A549 (cell line): ENCODE measurements at regions not wholly inside any gene's neighbourhood (a gene's known extent, or its start where the extent isn't known, plus 50 kb on each side); places are given as distances from the start of the nearest gene placed in this dataset.

ENCODE experiments used
- ATOH8 ChIP-seq: fragments of 250-450 bp; sonication (Bioruptor Pico); IDR thresholded peaks from 2 replicates; pipeline ENCODE4 v1.5.0; 2020; ENCODE audit warnings: low read depth, mild to moderate bottlenecking, moderate library complexity
- CEBPB ChIP-seq, 2 experiments: fragments of >200 bp in 1 of 2; sonication (Bioruptor Twin) in 1 of 2; formaldehyde crosslinking in 1 of 2; IDR thresholded peaks; 2 replicates each; pipeline ENCODE4 v1.6.1; 2012 to 2016
- CHD2 ChIP-seq: fragments of 150-350 bp; IDR thresholded peaks from 2 replicates; pipeline ENCODE4 v1.6.1; 2014; ENCODE audit warnings: low read length; ENCODE audit not compliant: partially characterized antibody
- CTCF ChIP-seq: fragments of >200 bp; sonication (Bioruptor Twin); formaldehyde crosslinking; IDR thresholded peaks from 3 replicates; pipeline ENCODE4 v1.5.1; 2016
- JUN ChIP-seq, 2 experiments: fragments of >200 bp; sonication (Bioruptor Twin); formaldehyde crosslinking; IDR thresholded peaks; 2 replicates in 1 of 2; 3 replicates in 1 of 2; pipeline ENCODE4 v1.6.1; 2016 to 2017
- KDM1A ChIP-seq: fragments of 200-600 bp; sonication (generic); IDR thresholded peaks from 2 replicates; pipeline ENCODE4 v1.6.1; 2016; ENCODE audit warnings: low read depth, mild to moderate bottlenecking
- NR3C1 ChIP-seq: fragments of >200 bp; sonication (Bioruptor Twin); formaldehyde crosslinking; IDR thresholded peaks from 3 replicates; pipeline ENCODE4 v1.6.1; 2017
- POLR2A ChIP-seq: IDR thresholded peaks from 2 replicates; pipeline ENCODE4 v1.6.1; 2012; ENCODE audit warnings: mild to moderate bottlenecking, low read length
- RARB ChIP-seq: fragments of 250-450 bp; sonication (Bioruptor Pico); IDR thresholded peaks from 2 replicates; pipeline ENCODE4 v1.8.0; 2021; ENCODE audit warnings: mild to moderate bottlenecking, moderate library complexity
- TP53 ChIP-seq: fragments of 250-450 bp; sonication (Bioruptor Pico); IDR thresholded peaks from 2 replicates; pipeline ENCODE4 v1.5.0; 2021; ENCODE audit warnings: mild to moderate bottlenecking, moderate library complexity

DNA sequence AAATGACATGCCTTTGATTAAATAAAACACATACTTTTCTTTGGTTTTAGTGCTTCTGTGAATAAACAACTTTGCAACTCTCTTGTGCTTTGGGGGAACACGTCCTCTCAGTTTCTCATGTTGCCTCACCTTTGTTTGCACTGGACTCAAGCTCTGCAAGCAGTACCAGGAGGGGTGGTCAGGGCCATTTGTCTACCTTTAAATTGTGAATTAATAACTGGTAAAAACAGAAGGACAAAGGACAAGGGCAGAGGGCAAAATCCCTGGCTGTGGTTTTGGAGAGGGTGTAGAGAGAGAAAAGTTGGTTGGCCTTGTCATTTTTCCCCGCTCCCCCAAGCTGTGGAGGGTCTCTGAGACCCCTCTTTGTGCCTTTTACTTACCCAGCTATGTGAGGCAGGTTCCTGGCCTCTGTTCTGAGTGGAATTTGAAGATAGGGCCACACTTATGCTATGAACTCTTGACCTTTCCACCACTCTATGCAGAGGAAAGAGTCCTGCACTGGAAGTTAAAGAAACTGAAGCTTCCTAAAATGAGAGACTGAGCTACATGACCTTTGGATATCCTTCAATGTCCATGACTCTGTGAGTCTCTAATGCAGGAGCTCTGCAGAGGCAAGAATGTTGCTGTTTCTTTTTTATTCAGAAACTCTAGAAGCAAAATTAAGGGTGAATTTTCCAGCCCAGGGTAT is 55.1 kb upstream of the MOCS2 start:
- TF ChIP-seq JUN (IDR thresholded peaks at IDR 0.05), result no peak
- TF ChIP-seq RARB (CRISPR knock-in tag), result no peak
- no peak for TF ChIP-seq POLR2A
- TF ChIP-seq CTCF, result no peak
- TF ChIP-seq TP53 (CRISPR knock-in tag), result no peak
- no peak for TF ChIP-seq CHD2
- no peak for TF ChIP-seq KDM1A
- no peak for TF ChIP-seq ATOH8 (CRISPR knock-in tag)
- TF ChIP-seq NR3C1, result no peak
- no peak for TF ChIP-seq CEBPB (IDR thresholded peaks at IDR 0.05)
